GM19035 (cell line): ENCODE measurements at regions not wholly inside any gene's neighbourhood (a gene's known extent, or its start where the extent isn't known, plus 50 kb on each side); places are given as distances from the start of the nearest gene placed in this dataset.

Experiments
- ATAC-seq: cut with Tn5 transposase; IDR thresholded peaks from one replicate; pipeline ENCODE4 v1.9.1; 2021; ENCODE audit not compliant: unreplicated experiment

DNA sequence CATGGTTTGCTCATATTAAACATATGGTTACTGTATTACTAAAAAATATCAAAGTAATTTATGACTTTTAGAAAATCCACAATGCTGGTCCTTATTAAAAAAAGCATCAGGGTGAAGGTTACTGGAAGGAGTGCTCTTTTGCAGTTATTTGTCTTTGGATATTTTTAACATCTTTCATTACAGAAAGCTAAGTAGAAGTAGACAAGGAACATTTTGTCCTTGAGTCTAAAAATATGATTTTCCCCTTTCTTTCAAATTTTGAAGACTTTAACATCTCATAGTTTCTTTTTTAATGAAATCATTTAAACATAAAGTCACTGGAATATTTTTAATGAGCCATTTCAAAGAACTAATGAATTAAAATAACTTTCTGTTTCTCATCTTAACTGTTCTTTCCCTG lies 110.1 kb upstream of the TNS3 start:
- ATAC-seq: no peak

DNA sequence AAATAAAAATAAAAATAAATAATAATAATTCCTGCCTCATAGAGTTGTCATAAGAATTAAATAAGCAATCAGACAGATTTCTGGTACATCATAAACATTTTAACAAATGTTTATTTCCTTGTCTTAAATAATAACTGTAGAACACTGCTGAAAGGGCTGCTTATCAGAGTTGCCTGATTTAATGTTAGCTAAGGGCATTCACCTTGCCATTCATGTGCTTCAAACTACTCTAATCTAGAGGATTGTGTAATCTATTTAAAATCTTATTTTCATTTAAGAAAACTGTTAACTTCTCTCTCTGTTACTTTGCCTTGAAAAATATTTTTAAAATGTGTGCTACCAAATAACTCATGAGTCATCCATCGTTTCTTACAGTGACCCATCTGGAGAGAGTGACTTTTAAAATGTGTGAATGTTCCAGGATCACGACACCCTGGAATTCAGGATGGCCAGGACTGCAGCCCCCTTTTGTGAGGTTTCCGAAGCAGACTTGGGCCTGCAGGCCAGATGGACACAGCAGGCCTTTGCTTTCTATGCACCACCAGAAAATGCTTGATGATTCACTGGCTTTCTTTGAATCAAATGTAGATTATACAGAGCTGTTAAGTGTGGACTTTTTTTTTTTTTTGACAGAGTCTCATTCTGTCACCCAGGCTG lies 109.1 kb upstream of the TNS3 start:
- ATAC-seq: no peak

DNA sequence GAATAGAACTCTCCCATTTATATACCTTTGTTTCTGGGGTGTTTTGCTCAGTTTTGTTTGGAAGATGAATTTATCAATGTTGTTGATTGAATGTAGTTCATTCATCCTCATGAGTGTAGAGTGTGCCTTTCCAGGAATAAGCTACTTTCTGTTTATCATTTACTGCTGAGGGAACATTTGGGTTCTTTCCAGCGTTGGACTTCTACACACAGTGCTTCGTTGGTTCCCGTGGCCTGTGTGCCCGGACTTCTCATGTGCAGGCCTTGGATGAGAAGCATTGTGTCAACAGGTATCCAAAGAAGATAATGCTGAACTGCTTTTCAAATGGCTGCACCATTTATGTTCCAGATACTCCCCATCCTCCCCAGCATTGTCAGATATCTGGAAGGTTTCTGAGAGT lies 107.6 kb upstream of the TNS3 start:
- no peak for ATAC-seq

DNA sequence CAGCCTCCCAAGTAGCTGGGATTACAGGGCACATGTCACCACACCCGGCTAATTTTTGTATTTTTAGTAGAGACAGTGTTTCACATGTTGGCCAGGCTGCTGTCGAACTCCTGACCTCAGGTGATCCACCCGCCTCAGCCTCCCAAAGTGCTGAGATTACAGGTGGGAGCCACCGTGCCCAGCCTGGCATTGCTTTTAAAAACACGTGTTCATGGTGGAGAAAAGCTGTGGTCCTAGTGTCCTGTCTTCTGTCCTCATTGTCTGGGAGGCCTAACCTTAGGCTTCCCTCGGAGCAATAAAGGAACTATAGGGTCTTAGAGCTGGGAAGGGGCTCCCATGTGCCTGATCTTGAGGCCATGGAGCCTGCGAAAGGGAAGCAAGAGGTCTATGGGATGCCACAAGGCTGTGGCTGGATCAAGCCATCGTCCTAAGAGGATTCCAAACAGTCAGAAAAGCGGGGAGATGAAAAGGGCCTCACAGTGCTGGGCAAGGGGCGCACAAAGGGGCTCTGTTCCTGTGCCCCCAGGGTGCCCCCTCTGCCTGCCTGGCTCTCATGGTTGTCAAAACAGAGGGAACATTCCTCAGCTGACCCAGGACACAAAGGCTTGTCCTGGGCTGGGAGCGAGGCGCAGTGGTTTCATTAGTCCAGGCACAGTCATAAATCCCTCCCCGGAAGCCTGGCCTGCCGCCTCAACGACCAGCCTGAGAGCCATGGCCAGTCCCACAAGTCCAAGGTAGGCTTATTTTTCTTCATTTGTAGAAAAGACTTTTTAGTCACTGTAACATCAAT lies 106.6 kb upstream of the TNS3 start:
- no peak for ATAC-seq

DNA sequence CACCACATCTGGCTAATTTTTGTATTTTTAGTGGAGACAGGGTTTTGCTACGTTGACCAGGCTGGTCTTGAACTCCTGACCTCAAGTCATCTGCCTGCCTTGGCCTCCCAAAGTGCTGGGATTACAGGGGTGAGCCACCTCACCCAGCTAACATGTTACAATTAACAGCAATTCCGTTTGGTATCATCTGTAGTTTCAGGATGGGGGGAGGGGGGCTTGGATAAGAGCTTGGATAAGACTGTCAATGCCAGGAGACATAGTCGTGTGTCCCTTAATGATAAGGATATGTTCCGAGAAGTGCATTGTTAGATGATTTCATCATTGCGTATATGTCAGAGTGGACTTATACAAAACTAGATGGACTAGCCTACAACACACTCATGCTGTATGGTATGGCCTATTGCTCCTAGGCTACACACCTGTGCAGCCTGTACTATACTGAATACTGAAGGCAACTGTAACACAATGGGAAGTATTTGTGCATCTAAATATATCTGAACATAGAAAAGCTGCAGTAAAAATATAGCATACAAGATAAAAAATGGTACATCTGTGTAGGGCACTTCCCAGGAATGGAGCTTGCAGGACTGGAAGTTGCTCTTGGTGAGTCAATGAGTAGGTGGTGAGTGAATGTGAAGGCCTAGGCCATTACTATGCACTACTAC lies 103.9 kb upstream of the TNS3 start:
- no peak for ATAC-seq

DNA sequence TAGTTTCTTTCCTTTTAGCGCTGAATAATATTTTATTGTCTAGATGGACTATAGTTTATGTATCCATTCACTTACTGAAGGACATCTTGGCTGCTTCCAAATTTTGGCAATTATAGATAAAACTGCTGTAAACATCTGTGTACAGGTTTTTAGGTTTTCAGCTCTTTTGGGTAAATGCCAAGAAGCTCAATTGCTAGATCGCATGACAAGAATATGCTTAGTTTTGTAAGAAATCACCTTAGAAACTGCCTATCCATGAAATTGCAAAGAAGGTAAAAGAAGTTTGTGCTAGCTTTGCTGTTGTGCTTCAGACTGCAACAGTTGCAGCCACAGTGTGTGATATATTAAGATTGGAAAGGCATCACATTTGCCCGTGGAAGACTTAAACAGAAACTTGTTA lies 103.2 kb upstream of the TNS3 start:
- ATAC-seq: no peak

DNA sequence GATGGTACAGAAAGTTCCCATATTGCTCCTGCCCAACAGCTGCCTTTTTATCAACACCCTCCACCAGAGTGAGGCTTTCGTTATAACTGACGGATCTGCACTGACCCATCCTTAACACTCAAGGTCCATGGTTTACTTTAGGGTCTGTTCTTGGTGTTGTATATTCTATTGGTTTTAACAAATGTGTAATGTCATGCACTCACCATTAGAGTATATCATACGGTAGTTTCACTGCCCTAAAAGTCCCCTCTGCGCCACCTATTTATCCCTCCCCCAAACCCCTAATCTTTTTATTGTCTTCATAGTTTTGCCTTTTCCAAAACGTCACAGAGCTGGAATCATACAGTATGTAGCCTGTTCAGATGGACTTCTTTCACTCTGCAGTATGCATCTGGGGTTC lies 102.8 kb upstream of the TNS3 start:
- ATAC-seq: no peak

DNA sequence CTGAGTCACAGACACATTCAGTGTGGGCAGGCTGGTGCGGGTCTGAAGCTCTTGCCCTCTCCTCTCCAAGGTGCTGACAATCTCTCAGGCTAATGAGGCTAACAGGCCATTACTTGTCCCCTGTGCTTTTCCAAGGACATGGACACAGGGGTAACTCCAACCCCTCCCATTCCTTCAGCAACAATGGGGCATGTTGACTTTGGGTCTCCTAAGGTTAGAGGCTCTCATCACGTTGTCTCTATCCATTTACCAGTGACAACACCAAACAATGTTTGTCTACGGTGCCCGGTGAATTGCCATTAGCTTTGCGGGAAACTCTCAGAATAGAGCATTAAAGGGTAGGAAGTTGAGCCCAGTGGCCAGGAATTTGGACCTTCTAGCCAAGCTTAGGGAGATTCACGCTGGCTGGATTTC lies 101.6 kb upstream of the TNS3 start:
- ATAC-seq: no peak

DNA sequence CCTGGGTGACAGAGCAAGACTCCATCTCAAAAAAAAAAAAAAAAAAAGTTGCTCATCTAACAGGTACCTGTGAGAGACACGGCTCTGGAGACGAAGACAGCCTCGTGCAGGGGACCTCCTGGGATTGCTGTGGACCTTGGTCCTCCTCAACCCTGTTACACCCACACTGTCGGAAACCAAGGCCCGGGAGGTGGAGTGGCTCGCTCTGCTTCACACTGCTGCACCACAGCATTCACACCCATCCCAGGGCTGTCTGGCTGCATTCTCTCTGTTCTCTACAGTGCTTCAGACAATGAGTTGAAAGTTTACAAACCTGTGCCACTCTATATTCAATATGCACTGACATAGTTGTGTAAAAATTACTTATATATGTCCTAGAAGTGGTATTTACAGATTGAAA lies 101.0 kb upstream of the TNS3 start:
- ATAC-seq: no peak

DNA sequence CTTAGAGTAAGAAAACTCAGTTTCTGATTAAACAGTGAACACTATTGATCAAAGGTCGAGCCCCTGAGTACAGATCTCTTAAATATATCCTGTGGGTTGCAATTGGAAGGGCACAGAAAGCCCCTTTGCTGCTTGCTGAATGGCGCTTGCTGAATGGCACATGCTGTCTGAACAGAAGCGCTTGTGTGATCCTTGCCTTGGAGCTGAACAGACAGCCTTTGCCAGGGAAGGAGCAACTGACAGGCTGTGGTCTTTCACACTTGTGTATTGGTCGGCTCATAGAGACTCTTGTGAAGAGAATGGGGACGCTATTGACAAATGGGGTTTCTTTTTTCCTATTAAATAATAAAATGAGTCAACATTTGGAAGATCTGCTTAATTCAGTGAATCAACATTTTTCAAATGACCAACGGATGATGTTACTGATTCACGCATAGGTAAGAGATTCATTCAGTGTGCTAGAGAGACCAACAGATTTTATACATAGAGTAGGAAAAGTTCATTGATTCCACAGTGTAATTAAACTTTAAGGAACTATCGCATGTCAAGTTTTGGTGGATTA lies 99.4 kb upstream of the TNS3 start:
- ATAC-seq: no peak

DNA sequence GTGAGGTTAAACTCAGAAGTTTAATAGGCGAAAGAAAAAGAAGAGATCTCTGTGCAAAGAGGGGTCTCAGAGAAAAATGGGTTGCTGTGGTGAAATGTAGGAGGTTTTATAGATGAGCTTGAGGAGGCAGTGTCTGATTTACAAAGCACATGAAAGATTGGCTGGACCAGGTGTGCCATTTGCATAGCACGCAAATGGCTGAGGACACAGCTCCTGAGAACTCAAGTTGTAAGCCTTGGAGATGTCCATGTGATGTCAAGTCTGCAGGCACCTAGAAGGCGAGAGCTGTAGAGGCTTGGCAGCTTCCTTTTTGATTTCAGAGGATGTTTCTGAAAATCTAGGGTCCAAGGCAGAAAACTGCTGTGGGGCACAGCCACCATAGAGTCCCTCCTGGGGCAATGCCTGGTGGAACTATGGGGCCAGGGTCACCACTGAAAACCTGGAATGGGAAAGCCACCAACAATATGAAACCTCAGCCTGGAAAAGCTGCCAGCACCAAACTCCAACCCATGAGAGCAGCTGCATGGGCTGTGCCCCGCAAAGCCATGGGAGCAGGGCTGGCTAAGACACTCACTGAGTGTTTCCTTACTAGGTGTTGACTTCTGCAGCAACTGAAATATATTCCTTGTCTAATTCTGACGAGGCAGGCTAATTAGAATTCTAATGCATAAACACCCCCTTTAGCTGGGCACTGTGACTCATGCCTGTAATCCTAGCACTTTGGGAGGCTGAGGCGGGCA lies 96.9 kb upstream of the TNS3 start:
- ATAC-seq: no peak

DNA sequence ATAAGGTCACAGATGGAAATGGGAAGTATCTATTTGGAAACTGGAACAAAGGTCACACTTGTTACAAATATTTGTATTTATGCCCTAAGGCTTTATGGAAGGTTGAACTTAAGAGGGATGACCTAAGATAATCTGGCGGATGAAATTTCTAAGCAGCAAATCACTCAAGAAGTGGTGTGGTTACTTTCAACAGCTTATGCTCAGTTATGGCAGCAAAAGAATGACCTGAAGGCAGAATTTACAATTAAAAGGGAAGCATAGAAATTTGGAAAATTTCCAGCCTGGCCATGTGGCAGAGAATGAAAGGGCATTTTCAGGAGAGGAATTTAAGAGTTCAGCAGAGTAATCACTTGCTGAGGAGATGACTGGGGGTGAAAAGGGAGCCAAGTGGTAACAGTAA lies 95.8 kb upstream of the TNS3 start:
- ATAC-seq: no peak

DNA sequence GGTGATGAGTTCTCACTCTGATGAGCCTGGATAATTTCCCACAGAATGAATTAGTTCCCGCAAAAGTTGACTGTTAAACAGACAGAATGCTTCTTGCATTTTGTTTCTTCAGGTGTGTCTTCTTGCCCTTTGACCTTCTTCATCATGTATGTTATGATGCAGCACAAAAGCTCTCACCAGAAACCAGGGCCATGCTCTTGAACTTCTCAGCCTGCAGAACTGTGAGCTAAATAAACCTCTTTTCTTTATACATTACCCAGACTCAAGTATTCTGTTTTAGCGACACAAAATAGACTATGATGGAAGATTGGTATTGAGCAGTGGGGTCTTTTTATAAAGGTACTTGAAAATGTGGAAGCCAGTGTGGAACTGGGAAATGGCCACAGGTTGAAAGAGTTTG lies 95.2 kb upstream of the TNS3 start:
- no peak for ATAC-seq

DNA sequence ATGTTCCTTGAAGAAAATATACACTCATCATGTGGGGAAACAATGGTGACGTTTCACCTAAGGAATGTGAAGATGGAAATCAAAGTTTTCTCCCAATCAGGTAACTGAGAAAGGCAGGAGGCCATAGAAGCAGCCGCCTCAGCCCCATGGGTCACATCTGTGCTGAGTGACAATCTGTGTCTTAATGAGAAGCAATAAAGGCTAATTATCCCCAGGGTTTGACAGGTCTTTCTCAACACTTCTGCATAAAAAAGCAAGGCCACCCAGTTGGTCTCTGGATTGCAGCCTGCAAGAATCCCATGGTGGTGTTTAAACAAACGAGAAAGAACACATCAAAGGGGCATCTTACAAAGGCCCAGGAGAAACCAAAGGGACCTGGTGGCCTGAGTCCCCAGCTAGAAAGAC lies 91.1 kb upstream of the TNS3 start:
- ATAC-seq: no peak

DNA sequence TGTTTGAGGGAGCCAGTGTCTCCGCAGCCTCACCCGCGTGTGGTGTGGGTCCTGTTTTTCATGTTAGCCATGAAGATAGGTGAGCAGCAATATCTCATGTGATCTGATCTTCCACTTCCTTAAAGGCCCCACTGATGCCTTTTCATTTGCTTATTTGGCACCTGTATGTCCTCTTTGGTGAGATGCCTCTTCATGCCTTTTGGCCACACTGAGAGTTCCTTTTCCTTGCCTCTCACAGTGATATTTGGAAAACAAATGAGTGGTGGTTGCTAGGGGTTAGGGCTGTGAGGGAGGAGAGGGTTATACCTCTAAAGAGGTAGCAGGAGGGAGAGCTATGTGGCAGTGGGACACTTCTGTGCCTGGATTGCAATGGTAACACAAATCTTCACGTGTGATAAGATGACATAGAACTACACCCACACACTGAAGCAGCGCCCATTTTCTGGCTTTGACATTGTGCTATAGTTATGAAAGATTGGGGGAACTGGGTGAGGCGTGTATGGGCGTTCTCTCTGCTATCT lies 90.4 kb upstream of the TNS3 start:
- no peak for ATAC-seq

DNA sequence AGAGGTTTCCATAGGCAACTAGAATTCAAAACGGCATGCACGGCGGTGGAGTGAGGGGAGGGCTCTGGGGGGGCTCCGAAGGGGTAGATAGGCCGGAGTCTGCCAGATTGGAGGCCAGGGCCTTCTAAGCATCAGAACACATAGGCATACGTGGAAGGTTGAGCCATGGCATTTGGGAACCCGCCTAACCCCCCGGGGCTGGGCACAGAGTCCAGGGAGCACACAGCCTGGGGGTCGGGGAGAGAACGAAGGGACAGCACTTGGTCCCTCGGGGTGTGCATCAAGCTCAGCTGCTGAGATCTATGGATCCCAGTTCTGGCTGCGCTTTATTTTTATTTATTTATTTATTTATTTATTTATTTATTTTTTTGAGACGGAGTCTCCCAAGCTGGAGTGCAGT lies 89.4 kb upstream of the TNS3 start:
- ATAC-seq: no peak

DNA sequence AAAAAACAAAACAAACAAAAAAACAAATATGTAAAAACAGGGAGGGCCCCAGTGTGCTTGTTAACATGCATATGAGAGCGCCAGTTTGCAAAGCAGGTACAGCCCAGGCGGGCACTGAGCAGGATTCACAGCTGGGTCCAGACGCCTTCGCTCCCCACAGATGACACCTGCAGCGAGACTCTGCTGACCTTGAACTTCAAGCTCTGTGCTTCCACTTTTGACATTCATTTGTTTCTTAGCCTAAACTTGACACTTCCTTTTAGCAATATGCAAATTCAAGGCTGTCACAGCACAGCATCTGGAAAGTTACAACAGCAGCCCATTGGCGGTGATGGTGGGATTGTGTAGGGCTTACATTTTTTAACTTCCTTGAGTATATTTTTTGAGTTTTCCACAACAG lies 88.8 kb upstream of the TNS3 start:
- ATAC-seq: peak; percentile 77

DNA sequence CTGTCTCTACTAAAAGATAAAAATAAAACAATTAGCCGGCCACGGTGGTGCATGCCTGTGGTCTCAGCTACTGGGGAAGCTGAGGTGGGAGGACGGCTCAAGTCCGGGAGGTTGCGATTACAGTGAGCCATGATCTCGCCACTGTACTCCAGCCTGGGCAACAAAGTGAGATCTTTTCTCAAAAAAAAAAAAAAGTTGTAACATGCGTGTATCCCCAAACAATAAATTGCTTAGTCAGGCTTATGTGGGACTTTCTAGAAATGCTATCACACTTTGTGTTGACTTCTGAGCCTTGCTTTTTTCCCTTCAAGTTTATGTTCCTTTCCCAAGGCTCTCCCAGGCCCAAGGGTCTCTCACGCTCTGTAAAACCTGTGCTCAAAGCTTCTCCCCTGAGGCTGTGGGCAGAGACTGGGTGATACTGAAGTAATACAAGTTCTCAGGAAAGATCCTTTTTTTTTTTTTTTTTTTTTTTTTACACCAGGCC lies 88.0 kb upstream of the TNS3 start:
- no peak for ATAC-seq

DNA sequence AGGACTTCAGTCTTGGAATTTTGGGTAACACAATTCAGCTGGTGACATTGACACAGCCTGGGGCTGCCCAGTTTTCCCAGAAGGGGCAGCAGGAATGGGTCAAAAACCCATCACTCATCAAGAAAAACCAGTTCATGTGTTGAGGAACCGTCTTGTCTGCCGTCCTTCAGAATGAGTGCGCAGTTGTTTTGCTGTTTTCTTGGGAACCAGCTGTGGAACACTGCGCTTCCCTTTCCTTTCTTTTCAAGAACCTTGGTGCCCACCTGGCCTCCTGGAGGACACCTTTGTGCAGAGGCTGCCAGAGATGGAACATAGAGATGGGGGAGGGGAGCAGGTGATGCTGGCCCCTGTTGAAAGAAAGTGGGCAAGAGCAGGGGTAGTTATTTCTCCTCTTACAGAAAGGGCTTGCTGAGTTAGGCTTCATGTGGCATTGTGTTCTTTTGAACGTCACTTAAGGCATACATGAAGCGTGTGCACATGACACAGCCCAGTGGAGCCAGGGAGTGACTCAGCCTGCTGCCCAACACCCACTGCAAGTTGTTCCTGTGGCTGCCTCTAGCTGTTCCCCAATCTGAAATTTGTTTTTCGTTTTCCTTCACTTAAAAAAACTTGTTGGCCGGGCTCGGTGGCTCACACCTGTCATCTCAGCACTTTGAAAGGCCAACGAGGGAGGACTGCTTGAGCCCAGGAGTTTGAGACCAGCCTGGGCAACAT lies 87.4 kb upstream of the TNS3 start:
- peak; percentile 81 for ATAC-seq

DNA sequence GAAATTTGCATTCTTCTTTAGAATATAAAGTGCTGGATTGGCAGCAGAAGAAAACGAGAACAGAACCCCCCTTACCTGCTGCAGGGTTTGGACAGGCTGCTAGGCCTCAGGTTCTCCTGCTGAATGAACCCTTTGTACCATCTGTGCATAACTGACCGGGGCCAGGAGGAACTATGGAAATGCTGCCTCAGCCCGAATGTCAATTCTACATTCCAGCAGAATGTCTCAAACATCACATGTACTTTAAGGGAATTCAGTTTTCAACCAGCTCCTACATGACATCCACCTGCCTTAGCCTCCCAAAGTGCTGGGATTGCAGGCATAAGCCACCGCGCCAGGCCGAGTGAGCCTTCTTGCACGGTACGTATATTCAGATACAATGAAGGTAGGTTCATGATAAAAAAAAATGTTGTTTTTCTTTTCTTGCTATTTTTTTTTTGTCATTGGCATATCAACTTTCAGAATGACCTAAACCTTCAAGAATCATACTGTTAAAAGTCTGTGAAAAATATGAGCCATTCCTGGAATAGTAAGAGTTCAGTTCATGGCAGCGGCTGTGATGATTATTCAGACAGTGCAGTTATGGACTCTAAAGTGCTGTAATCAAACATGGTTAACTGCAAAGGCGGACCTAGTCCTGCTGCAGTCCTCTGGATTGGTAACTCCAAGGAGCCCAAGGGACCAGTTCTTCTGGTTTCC lies 84.4 kb upstream of the TNS3 start:
- ATAC-seq: no peak
